ENCODE measurements at regions not wholly inside any gene's neighbourhood (a gene's known extent, or its start where the extent isn't known, plus 50 kb on each side); places are given as distances from the start of the nearest gene placed in this dataset.

DNA sequence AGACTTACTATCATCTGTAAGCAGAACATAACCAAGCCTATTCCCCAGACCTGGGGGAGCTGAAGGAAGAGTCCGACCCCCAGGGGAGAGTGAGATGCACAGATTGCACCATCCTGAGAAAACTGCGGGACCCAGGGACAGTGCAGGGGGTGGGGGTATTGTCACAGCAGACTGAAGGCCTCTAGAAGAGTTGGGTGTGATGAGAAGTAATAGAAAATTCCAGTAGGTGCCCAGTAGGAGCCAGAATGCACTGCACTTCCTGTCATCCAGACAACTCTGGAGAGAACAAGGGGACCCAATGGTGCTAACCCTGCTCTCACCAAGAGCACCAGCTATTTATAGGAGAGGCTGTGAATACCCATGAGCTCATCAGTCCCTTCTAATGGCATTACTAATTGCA is 190.1 kb downstream of the BCL11B start:
- H3K4me3 ChIP-seq (ENCODE audit: low read depth, low read length): no peak overlapping the region
- POLR2A ChIA-PET: no interaction called here
- DNase-seq (ENCODE audit: low read depth, low spot score): no peak
- H3K9me3 ChIP-seq (ENCODE audit: control insufficient read depth, insufficient read depth, low read length): peaks cover 5% of the 10 kb centered on the region
- CTCF ChIA-PET: no interaction called here
- TF ChIP-seq, protein P1, sequence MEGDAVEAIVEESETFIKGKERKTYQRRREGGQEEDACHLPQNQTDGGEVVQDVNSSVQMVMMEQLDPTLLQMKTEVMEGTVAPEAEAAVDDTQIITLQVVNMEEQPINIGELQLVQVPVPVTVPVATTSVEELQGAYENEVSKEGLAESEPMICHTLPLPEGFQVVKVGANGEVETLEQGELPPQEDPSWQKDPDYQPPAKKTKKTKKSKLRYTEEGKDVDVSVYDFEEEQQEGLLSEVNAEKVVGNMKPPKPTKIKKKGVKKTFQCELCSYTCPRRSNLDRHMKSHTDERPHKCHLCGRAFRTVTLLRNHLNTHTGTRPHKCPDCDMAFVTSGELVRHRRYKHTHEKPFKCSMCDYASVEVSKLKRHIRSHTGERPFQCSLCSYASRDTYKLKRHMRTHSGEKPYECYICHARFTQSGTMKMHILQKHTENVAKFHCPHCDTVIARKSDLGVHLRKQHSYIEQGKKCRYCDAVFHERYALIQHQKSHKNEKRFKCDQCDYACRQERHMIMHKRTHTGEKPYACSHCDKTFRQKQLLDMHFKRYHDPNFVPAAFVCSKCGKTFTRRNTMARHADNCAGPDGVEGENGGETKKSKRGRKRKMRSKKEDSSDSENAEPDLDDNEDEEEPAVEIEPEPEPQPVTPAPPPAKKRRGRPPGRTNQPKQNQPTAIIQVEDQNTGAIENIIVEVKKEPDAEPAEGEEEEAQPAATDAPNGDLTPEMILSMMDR (IDR thresholded peaks at IDR 0.05; ENCODE audit: low read depth, low read length): no peak
- no peaks in the 10 kb centered on the region for H3K27me3 ChIP-seq (ENCODE audit: control insufficient read depth, insufficient read depth, low read length)
- no peak overlapping the region for H3K27ac ChIP-seq (ENCODE audit: low read depth, low read length)

DNA sequence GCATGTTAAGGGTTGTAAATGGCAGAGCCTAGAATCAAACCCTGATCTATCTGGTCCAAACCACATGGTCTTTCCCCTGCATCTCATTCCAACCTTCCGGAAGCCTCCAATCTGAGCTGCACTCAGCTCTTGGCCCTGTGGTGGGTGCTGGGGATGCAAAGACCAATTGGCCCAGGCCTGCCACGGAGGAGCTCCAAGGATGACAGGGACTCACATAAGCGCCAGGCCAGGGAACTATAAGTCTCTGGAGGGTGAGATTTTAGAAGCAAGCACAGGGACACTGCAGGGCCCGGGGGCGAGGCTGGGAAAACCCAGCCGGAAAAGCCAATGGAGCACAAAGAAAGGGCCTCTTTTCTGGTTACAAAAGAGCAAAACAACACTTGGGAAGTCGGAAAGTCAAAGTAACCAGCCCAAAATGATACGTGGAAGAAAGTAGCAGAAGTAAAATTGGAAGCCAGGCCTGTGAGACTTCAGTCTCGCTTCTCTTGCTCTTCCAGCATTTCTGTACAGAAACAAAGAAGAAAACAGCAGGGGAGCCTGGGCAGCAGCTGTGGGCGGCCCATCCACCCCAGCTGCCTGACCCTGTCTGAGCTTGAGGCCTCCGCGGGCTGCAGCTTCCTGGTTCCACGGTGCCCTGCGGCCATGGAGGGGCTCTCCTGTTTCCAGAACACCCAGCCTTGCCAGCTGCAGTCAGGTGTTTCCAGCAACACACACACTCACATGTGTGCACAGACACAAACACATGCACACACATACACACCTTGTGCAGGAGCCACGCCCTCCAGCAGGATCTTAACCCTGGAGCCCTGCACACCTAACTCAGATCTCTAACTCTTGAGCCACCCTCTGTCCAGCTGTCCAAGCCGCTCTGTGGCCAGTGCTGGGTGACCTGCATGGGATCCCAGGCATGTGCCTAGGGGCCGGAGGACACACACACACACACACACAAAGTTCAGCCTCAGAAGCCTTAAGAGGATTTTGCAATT is 178.2 kb downstream of the BCL11B start:
- H3K27ac ChIP-seq (ENCODE audit: low read depth, low read length): no peak overlapping the region
- H3K27me3 ChIP-seq (ENCODE audit: control insufficient read depth, insufficient read depth, low read length): no peaks in the 10 kb centered on the region
- CTCF ChIA-PET: no interaction called here
- TF ChIP-seq, protein P1 (IDR thresholded peaks at IDR 0.05; ENCODE audit: low read depth, low read length): no peak
- no peak overlapping the region for H3K4me3 ChIP-seq (ENCODE audit: low read depth, low read length)
- DNase-seq (ENCODE audit: low read depth, low spot score): no peak
- POLR2A ChIA-PET: no interaction called here
- peaks cover 23% of the 10 kb centered on the region for H3K9me3 ChIP-seq (ENCODE audit: control insufficient read depth, insufficient read depth, low read length)

DNA sequence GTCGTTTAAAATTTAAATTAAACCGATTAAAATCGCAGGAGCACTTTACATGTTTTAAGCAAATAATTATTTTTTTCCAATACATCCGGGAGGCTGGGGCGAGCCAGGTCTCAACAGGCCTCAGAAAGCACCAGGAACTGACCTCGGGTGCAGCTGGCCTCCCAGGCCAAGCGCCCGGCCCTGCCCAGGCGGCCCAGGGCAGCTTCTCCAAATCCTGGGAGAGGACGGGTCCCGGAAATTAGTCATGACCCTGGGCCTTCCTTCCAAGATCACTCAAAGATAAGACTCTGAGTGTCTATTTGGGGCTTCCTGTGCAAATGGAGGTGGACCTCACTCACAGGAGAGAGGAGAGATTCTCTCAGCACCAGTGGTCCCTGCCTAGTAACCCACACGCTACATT is 177.1 kb downstream of the BCL11B start:
- Histone ChIP-seq H3K27me3 (ENCODE audit: control insufficient read depth, insufficient read depth, low read length) (no peaks in the 10 kb centered on the region), H3K9me3 (ENCODE audit: control insufficient read depth, insufficient read depth, low read length) (peaks cover 33% of the 10 kb centered on the region), H3K27ac (ENCODE audit: low read depth, low read length) (no peak overlapping the region), H3K4me3 (ENCODE audit: low read depth, low read length) (no peak overlapping the region)
- TF ChIP-seq, protein P1 (IDR thresholded peaks at IDR 0.05; ENCODE audit: low read depth, low read length): no peak
- ChIA-PET POLR2A (no interaction called here), CTCF (no interaction called here)
- DNase-seq (ENCODE audit: low read depth, low spot score): no peak

DNA sequence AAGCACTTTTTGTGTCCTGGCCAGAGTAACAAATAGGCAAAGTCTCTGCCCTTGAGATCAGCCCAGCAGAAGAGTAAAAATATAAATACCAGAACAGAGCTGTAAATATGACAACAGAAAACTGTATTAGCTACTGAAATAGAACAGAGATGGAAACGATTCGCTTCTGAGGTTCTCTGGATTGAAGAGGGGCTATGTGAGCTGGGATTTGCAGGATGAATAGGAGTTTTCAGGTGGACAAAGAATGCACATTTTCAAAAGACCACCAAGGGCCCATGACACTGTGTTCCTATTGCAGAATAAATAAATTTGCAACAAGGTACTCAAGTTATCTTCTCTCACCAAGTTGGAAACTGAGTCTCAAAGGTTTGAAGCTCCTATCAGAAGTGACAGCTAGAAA is 176.6 kb downstream of the BCL11B start:
- DNase-seq (ENCODE audit: low read depth, low spot score): no peak
- H3K27ac ChIP-seq (ENCODE audit: low read depth, low read length): no peak overlapping the region
- H3K27me3 ChIP-seq (ENCODE audit: control insufficient read depth, insufficient read depth, low read length): no peaks in the 10 kb centered on the region
- TF ChIP-seq, protein P1 (IDR thresholded peaks at IDR 0.05; ENCODE audit: low read depth, low read length): no peak
- POLR2A ChIA-PET: no interaction called here
- CTCF ChIA-PET: no interaction called here
- H3K4me3 ChIP-seq (ENCODE audit: low read depth, low read length): no peak overlapping the region
- peaks cover 33% of the 10 kb centered on the region for H3K9me3 ChIP-seq (ENCODE audit: control insufficient read depth, insufficient read depth, low read length)

DNA sequence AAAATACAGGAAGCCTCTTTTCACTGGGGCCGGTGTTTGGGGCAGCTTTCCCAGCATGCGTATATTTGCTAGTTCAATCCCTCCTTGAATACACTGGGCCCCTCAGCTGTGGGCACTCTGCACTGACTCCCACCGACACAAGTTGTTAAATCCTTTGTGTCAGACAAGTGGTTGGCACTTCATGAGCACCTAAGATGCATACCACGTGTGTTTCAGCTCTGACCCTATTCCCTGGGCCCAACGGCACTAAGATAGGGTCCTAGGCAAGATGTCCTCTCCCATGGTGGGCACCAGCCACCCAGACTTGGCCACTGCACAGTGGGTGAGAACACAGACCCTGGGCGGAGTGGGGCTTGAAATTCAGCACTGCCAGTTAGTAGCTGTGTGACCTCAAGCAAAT is 173.8 kb downstream of the BCL11B start:
- ChIA-PET CTCF (no interaction called here), POLR2A (no interaction called here)
- no peak for DNase-seq (ENCODE audit: low read depth, low spot score)
- peaks cover 33% of the 10 kb centered on the region for H3K9me3 ChIP-seq (ENCODE audit: control insufficient read depth, insufficient read depth, low read length)
- no peak overlapping the region for H3K4me3 ChIP-seq (ENCODE audit: low read depth, low read length)
- no peaks in the 10 kb centered on the region for H3K27me3 ChIP-seq (ENCODE audit: control insufficient read depth, insufficient read depth, low read length)
- TF ChIP-seq, protein P1 (IDR thresholded peaks at IDR 0.05; ENCODE audit: low read depth, low read length): no peak
- H3K27ac ChIP-seq (ENCODE audit: low read depth, low read length): no peak overlapping the region

Data from AG04450 (cell line).